ENCODE measurements at regions not wholly inside any gene's neighbourhood (a gene's known extent, or its start where the extent isn't known, plus 50 kb on each side); places are given as distances from the start of the nearest gene placed in this dataset.

- DNase-seq (ENCODE audit: low spot score): no peak
Measured at GRCh38 chr10:131651674-131652437, 249.0 kb upstream of the PPP2R2D start.

GRCh38 chr10:131652438-131653139, 248.2 kb upstream of the PPP2R2D start:
- DNase-seq (ENCODE audit: low spot score): no peak

- DNase-seq (ENCODE audit: low spot score): no peak
Measured at GRCh38 chr10:131653140-131653539, 247.7 kb upstream of the PPP2R2D start.

GRCh38 chr10:131653554-131654470, 247.0 kb upstream of the PPP2R2D start:
- no peak for DNase-seq (ENCODE audit: low spot score)

- DNase-seq (ENCODE audit: low spot score): no peak
Measured at GRCh38 chr10:131654471-131655087, 246.2 kb upstream of the PPP2R2D start.

GRCh38 chr10:131655101-131655849, 245.5 kb upstream of the PPP2R2D start:
- DNase-seq (ENCODE audit: low spot score): no peak

- DNase-seq (ENCODE audit: low spot score): no peak
Measured at GRCh38 chr10:131656009-131656408, 244.8 kb upstream of the PPP2R2D start.

- no peak for DNase-seq (ENCODE audit: low spot score)
Measured at GRCh38 chr10:131656431-131656841, 244.4 kb upstream of the PPP2R2D start.

- no peak for DNase-seq (ENCODE audit: low spot score)
Measured at GRCh38 chr10:131657318-131657984, 243.4 kb upstream of the PPP2R2D start.

GRCh38 chr10:131657985-131658330, 242.8 kb upstream of the PPP2R2D start:
- DNase-seq (ENCODE audit: low spot score): no peak

GRCh38 chr10:131658476-131659110, 242.2 kb upstream of the PPP2R2D start:
- DNase-seq (ENCODE audit: low spot score): no peak

- no peak for DNase-seq (ENCODE audit: low spot score)
Measured at GRCh38 chr10:131660427-131660826, 240.4 kb upstream of the PPP2R2D start.

GRCh38 chr10:131662851-131663250, 238.0 kb upstream of the PPP2R2D start:
- no peak for DNase-seq (ENCODE audit: low spot score)

- DNase-seq (ENCODE audit: low spot score): no peak
Measured at GRCh38 chr10:131663351-131663750, 237.5 kb upstream of the PPP2R2D start.

GRCh38 chr10:131666091-131666490, 234.7 kb upstream of the PPP2R2D start:
- DNase-seq (ENCODE audit: low spot score): no peak

- DNase-seq (ENCODE audit: low spot score): no peak
Measured at GRCh38 chr10:131667047-131667446, 233.8 kb upstream of the PPP2R2D start.

GRCh38 chr10:131667561-131667960, 233.2 kb upstream of the PPP2R2D start:
- DNase-seq (ENCODE audit: low spot score): no peak

- DNase-seq (ENCODE audit: low spot score): no peak
Measured at GRCh38 chr10:131668903-131669302, 231.9 kb upstream of the PPP2R2D start.

- no peak for DNase-seq (ENCODE audit: low spot score)
Measured at GRCh38 chr10:131669838-131670237, 231.0 kb upstream of the PPP2R2D start.

- no peak for DNase-seq (ENCODE audit: low spot score)
Measured at GRCh38 chr10:131670341-131670740, 230.5 kb upstream of the PPP2R2D start.

Data from NAMALWA (cell line).